NOMO-1 (cell line): ENCODE measurements at regions not wholly inside any gene's neighbourhood (a gene's known extent, or its start where the extent isn't known, plus 50 kb on each side); places are given as distances from the start of the nearest gene placed in this dataset.
A peak's percentile ranks its signal among the peaks of the same experiment; 100 is the strongest.

Experiments
- DNase-seq, 2 experiments: peaks; one replicate each; lab custom pipeline; 2025; ENCODE audit not compliant: unreplicated experiment in 2 of 2; lab: John Stamatoyannopoulos, UW

DNA sequence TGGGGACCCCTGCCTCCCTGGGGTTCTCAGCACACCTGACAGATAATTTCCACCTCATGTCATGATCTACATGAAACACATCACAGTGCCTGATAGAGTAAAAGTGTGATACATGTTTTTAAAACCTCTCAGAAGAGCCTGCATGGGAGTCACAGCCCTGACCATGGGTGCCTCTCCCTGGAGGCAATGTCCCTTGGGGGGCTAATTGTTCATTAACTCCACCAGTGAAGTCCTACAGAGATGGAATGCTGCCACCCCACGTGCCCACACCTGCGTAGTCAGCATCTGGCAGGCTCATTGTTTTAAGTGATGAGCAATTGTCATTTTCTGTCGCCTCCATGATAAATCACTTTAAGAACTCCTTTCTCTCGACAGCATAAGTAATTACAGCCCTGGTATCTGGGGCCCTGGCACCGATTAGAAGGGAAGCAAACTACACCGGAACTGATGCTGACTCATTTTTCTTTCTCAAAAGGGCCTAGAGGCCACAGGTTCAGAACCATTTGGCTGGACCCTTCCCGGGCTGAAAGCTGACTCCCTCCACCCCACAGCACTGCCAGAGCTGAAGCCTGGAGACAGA is 109.6 kb upstream of the GJB5 start:
- DNase-seq = no peak

GRCh38 chr1:34645919-34646318 is 108.9 kb upstream of the GJB5 start:
- no peak for DNase-seq

- DNase-seq = no peak
These were observed 106.3 kb upstream of the GJB5 start for GRCh38 chr1:34648501-34648900.

- no peak for DNase-seq
These were observed 104.8 kb upstream of the GJB5 start for GRCh38 chr1:34650090-34650489.

- DNase-seq = no peak
These were observed 104.0 kb upstream of the GJB5 start for GRCh38 chr1:34650800-34651199.

GRCh38 chr1:34653110-34653509 is 101.7 kb upstream of the GJB5 start:
- DNase-seq = no peak

GRCh38 chr1:34655206-34655874 is 99.5 kb upstream of the GJB5 start:
- DNase-seq = peak; percentile 17 to 47

- DNase-seq = no peak
These were observed 99.0 kb upstream of the GJB5 start for GRCh38 chr1:34655875-34656240.

GRCh38 chr1:34656299-34656698 is 98.5 kb upstream of the GJB5 start:
- DNase-seq = no peak

- DNase-seq = no peak
These were observed 98.1 kb upstream of the GJB5 start for GRCh38 chr1:34656731-34657130.

GRCh38 chr1:34657266-34657665 is 97.6 kb upstream of the GJB5 start:
- DNase-seq = no peak

- DNase-seq = no peak
These were observed 97.0 kb upstream of the GJB5 start for GRCh38 chr1:34657849-34658248.

DNA sequence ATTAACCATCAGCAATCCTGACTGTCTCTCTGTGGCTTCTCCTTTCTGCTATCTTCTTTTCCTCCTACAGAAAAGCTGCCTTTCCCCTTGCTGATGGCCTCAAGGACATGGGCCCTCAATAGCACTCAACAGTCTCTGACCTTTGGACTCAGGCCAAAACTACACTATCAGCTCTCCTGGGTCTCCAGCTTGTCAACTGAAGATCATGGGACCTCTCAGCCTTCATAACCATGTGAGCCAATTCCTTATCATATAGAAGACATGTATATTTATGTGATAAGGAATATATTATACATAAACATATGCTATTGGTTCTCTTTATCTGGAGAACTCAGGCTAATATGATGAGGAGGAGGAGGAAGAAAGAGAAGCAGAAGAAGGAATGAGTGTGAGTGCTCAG is 91.8 kb upstream of the GJB5 start:
- no peak for DNase-seq

GRCh38 chr1:34668063-34668462 is 86.8 kb upstream of the GJB5 start:
- no peak for DNase-seq

DNA sequence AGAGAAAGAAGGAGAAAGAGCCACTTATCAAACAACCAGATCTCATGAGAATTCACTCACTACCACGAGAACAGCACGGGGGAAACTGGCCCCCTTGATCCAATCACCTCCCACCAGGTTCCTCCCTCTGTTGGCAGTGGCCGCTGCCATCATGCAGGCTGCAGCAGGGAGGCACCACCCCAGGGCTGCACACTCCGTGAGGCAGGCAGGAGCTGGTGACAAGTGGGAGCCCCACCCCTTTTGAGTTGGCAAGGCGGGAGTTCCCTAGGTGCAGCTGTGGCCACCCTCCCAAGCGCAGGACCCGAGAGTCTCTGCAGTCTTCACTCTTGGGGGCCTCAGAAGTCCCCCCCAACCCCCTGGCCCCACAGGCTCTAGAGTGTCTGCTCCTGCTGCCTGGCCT is 83.9 kb upstream of the GJB5 start:
- no peak for DNase-seq

DNA sequence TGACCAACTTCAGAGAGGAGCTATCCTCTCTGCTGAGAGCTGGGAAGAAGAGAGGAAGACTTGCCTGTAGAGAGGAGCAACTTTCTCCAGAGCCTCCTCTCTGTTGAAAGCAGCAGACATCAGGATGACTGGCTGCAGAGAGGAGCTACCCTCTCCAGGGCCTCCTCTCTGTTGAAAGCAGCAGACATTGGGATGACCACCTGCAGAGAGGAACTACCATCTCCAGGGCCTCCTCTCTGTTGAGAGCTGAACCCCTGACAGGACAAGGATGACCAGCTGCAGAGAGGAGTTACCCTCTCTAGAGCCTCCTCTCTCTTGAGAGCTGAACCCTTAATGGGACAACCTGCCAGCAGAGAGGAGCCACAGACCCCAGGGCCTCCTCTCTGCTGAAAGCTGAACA is 83.0 kb upstream of the GJB5 start:
- DNase-seq = no peak

DNA sequence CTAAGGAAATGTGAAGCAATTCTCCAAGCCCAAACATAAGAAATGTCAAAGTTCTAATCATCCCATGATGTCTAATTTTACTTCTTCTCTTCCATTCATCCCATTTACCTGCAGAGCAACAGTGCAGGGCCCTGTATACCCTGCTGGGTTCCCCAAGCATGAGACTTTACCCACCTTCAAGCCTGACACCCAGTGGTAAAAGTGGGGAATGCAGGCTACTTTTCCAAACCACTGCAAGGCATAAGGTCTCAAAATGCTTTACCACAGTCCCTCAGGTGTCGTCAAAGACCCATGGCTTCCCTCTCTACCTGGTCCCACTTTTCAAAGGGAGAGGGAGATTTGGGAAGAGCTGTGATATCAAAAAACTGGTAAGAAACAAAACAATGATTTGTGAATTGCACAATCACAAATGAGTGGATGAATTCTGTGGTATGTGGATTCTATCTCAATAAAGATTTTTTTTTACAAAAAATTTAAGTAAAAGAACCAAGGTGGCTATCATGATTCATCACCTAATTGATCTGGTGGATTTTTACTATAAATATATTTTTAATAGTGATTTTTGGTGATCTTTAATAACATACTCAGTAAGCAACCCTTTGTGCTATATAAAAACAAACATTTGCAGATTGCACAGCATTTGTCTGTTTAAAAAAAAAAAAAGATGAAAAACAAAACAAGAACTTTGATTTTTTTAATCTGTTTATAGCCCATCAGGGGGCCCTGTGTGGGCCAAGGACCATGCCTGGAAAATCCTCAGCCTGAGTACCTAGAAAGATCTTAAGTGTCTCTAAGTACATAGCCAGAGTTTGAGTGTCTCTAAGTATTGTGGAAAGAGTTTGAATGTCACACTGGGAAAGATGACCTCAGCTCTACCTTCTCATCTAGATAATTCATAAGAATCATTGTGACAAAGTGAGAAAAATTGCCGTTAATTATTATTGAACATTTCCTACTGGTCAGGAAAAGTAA is 73.1 kb upstream of the GJB5 start:
- DNase-seq = peak in 1 of 2 experiments; percentile 11

DNA sequence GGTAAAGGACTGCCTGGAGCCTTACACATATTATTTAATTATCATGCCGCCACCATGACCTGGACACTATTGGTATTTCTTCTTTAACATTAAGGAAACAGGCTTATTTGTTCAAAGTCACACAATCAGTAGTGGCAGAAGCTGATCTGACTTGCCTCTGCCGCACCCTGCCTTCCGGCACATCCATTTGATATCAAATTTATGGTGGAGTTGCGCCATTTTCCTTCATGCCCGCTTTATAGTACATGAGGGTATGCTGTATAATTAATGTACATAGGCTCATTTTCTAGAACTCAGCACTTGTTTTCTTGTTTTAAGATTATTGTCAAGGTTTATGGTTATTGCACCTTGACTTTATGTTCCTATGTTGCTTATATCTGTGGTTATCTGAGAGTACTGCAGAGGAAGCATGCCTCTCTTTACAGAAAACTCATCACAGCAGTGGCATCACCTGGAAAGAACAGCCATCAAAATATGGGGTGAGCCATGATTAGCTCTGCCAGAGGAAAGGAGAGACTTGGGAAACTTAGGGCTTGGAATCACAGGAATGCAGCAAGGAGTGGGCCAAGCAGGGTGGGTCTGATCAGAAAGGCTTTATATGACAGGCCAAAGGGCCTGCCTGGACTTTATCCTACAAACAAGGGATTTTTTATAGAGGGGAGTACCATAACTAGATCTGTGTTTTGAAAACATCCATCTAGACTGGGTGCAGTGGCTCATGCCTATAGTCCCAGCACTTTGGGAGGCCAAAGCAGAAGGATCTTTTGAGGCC is 72.2 kb upstream of the GJB5 start:
- DNase-seq = no peak

DNA sequence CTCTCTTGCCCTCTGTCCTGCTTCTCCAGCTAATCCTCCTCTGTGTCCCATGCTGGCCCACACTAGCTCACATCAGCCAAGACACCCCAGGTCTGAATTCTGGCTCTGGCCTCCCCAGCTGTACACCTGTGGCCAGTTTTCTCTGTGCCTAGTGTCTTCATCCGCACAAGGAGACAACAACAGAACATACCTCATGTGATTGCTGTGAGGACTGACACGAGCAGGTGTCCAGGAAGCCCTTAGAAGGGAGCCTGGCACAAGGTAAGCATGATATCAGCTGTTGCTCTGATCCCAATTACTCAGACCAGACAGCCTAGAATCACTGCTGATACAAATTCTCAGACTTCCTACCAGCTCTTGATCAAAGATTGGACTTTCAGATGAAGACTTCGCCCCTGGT is 71.2 kb upstream of the GJB5 start:
- no peak for DNase-seq

DNA sequence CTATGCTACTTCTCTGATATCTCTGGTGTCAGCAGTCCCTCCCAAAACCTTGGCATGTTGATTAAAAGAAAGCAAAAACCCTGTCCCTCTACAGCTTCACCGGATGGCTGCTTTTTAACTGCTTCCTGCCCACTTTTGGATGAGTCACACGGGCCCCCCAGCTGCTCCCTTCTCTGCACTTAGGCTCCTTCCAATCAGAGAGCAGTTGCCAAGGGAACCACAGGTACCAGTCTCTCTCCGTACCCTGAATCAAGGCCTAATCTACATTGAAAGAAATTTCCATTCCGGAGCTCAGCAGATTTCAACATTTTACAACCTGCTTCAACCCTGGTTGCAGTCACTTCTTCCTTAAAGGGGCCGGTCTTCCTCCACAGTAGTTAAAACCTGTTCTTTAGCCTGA is 70.6 kb upstream of the GJB5 start:
- peak; percentile 4 to 33 for DNase-seq

DNA sequence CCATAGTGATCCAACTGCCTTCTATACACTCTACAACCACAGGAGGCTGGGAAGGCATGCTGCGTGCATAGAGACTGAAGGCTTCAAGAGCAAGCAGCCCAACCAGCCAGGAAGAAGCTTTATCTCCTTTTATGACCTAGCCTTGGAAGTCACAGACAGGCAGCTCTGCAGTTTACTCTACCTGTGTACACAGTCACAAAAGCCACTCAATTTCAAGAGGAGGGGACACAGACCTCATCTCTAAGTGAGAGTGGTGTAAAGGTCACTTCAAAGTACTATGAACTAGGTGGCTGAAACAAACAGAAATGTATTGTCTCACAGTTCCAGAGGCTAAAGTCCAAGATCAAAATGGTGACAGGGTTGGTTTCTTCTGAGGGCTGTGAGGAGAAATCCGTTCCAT is 69.6 kb upstream of the GJB5 start:
- DNase-seq = no peak
